NCI-H345 (cell line): ENCODE measurements at regions not wholly inside any gene's neighbourhood (a gene's known extent, or its start where the extent isn't known, plus 50 kb on each side); places are given as distances from the start of the nearest gene placed in this dataset.
"Not testable (repeated sequence)": the region's sequence is repeated elsewhere in the genome, so short reads cannot be mapped to it uniquely, and the experiment has no call there.

Source experiments
- DNase-seq: peaks from one replicate; lab custom pipeline; 2025; lab: John Stamatoyannopoulos, UW

GRCh38 chr16:86231996-86232350, 278.4 kb upstream of the FOXF1 start:
- DNase-seq, result no peak

GRCh38 chr16:86232496-86232895, 277.8 kb upstream of the FOXF1 start:
- DNase-seq, result no peak

DNA sequence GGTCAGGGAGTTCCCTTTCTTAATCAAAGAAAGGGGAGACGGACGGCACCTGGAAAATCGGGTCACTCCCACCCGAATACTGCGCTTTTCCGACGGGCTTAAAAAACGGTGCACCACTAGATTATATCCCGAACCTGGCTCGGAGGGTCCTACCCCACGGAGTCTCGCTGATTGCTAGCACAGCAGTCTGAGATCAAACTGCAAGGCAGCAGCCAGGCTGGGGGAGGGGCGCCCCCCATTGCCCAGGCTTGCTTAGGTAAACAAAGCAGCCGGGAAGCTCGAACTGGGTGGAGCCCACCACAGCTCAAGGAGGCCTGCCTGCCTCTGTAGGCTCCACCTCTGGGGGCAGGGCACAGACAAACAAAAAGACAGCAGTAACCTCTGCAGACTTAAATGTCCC, 276.8 kb upstream of the FOXF1 start:
- DNase-seq, result not testable (repeated sequence)

- DNase-seq, result no peak
These were observed 270.9 kb upstream of the FOXF1 start for GRCh38 chr16:86239381-86239780.

DNA sequence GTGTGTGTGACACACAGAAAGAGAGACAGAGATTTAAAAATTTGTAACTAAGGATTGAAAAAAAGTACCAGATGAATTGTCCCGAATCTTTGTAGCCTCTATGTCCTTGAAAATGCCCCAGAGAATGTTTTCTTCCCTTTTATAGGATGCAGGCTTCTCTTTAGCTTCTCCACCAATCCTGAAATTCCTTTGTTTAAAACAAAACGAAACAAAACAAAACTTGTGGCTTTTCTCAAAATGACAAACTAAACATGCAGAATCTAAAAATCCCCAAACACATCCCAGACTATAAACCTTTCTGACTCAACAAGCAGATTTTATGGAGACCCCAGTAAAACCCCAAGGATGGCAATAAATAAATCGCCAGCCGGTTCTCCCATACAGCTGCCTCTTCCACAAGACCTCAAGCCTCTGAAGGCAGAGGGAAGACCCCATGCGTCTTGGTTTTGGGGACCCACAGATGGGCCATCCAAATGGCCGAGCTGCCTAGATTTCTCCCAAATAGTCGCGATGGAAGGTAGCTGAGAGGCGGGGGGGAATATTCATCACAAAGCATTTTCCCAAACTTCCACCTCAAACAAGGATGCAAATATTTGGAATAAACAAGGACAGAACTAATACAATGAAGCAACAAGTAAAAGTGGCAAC, 269.5 kb upstream of the FOXF1 start:
- DNase-seq, result no peak

- no peak for DNase-seq
These were observed 268.6 kb upstream of the FOXF1 start for GRCh38 chr16:86241681-86242080.

DNA sequence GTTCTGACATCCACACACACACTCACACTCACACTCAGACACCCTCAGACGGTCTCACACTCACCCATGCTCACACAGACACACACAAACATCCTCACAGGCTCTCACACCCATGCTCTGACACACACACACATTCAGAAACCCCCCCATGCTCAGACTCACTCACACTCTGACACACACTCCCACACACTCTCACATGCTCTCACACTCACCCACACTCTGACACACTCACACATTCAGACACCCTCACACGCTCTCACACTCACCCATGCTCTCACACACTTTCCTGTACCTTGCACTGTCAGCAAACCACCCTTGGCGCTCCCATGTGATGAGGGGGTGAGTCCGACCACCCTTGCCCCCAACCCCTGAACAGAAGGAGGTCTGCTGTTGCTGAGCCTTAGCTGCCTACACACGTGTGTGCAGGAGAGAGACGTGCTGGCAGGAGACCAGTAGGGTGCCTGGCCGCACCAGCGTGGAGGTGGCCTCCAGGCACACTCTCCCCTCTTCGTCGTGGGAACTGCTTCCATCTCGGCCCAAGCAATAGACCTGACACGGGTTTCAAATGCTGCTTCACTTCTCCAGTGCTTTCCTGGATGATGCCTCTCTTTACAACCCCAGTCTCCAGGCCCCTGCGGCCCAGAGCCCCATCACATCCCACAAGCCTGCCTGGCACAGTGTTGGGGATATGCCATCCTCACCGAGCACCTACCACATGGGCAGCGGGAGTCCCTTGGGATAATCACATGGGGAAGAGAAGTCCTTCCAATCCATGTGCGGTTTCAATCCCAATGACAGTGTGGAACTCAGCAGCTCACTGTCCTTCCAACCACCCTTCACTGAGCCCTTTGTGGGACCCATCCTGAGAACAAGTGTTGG, 267.8 kb upstream of the FOXF1 start:
- DNase-seq, result no peak

DNA sequence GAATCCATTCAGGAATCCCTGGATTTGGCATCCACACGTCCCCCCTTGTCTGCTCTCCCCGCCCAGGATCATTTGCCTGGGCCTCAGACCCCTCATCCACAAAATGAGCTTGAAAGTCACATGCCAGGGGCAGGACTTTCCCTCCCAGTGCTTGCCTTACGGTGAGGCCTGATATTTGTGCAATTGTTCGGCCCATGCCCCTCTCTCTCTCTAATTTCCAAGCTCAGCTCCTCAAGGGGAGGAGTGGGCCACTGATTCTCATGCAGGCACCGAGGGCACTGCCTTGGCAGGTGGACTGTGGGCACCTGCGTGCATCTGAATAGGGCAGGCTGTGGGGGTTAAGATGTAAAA, 267.2 kb upstream of the FOXF1 start:
- DNase-seq, result no peak

DNA sequence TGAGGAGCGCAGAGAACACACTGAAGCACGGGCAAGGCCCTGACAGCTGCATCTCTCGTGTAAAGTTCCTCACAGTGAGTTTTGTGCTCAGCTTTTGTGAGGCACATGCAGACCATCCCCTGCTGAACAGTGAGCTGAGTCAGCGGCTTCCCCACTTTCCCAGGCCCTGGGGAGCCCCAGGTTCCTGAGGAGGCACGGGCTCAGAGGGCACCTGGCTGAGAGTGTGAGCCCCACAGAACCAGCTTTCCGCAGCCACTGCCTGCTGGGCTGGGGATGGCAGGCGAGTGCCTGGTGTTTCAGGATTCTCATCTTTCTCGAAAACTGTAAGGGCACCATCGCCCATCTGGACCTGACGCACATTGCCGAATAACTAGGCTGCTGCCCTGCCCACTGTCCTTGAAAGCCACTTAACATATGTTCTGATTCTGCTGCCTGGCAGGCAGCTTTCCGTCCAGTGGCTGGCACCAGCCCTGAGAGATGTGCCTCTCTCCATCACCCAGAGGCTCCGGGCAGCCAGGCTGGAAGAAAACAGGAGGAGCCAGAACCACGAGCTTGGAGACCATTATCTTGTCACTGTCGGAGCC, 266.7 kb upstream of the FOXF1 start:
- no peak for DNase-seq

DNA sequence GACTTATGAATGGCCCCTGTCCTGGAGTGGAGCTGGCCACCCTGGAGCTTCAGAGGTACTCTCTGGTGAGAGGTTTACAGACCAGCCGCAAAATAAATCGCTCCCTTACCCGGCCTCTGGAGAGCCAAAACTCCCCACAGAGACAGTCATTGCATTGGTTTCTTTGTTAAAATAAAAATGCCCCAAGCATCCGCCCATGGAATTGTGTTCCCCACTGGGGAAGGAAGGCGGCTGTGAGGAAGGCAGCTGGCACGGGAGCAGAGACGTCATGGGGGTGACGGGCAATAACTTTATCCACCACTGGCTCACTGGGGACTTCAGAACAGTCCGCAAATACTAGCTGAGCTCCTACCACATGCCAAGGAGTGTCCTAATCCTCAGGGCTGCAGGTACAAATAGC, 266.2 kb upstream of the FOXF1 start:
- DNase-seq, result no peak

DNA sequence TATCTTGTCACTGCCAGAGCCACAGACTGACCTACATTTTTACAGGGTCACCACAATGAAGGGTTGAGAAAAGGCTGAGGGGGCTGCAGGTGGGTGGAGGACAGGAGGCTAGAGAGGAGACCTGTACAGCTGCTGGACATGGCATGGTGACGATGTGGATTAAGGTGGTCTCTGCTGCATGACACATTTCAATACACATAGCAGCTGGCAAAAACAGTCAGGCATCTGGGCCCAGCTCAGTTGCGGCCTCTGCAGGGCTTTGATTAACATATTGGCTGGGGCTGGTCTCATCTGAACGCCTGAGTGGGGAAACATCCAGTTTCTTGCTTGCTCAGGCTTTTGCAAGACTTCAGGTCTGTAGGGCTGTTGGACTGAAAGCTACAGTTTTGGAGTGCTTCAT, 265.4 kb upstream of the FOXF1 start:
- no peak for DNase-seq

- no peak for DNase-seq
These were observed 265.0 kb upstream of the FOXF1 start for GRCh38 chr16:86245351-86245750.

DNA sequence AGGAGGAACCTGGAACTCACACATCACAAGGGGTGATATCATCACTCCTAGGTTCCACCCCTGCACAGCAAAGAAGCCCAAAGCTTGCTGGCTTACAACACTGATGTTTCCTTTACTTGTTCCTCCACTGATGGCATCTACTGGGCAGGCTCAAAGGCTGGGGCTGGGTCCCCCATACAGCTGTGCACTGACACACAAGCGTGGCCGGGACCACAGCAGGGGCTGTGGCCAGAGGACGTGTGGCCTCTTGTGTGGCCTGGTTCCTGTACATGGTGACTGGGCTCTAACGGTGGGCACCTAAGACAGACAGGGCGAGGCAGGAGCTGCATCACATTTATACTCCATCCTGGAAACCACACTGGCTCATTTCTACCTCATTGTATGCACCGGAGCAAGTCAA, 264.4 kb upstream of the FOXF1 start:
- DNase-seq, result no peak

DNA sequence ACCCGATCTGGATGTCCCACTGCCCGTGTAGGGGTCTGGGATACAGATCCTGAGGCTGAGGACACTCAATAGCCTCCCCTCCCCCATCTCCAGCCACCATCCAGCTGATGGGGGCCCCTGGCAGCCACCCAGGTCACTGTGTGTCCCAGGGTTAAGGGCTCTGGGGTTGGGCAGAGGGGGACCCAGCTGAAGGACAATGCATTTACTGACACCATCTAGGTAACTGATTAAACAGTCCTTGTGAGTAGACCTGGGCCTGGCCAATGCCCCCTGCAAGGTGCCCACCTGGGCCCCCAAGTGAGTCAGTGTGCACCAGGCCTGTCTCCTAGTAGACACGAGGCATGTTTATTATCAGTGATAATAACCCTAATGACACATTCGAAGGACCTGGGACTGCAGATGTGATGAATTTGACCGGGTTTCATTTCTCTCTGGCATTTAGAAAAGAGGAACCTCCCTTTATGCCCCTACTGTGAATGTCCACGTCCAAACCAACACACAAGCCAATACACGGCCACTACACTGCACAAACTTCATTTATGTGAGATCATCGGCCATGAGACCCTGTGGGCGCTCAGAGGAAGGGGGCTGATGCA, 261.9 kb upstream of the FOXF1 start:
- DNase-seq, result no peak

GRCh38 chr16:86249631-86250030, 260.7 kb upstream of the FOXF1 start:
- no peak for DNase-seq

DNA sequence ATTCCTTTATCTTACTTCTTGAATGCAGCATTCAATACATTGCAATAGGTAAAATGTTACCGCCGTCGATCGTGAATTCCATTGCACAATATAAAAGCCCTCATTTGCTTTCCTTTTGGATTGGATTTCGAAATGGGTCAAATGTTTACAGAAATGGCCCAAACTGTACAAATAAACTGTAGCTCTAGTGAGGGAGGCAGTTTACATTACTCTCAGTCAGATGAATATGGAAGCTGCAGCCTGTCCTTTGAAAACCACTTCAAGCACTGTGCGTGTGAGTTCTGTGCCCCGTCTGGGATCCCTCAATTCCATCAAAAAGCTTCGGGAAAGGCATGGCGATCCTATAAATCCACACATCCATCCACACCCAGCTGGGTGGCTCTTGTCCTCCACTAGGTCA, 258.6 kb upstream of the FOXF1 start:
- DNase-seq, result no peak

DNA sequence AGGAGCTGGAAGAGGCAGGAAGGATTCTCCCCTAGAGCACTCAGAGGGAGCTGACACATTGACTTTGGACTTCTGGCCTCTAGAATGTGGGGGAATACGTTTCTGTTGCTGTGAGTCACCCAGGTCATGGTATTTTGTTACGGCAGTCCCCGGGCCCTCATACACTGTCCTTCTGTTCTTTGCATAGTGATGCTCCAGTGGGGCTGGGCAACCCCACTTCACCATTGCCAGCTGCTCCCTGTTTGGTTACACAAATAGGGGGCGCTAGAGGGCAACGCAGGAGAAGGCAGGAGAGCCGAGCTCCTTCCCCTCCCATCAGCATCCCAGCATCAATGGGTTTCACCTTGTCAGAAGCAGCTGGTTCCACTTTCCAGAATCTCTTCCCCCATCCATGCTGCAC, 257.7 kb upstream of the FOXF1 start:
- DNase-seq, result no peak

DNA sequence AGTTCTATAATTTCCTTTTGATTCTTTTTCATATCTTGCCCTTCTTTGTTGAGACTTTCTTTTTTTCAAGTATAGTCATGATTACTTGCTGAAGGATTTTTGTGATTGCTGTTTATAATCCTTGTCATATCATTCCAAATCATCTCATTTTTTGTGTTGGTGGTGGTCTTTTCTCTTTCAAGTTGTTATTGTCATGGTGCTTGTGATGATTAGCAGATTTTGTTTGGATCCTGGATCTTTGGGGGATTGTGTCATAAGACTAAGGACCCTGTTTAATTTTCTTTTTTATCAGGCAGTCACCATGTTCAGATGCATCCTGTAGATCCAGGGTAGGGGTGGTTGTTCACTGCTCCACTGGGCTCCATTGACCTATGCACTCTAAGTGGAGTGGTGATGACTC, 254.4 kb upstream of the FOXF1 start:
- no peak for DNase-seq

DNA sequence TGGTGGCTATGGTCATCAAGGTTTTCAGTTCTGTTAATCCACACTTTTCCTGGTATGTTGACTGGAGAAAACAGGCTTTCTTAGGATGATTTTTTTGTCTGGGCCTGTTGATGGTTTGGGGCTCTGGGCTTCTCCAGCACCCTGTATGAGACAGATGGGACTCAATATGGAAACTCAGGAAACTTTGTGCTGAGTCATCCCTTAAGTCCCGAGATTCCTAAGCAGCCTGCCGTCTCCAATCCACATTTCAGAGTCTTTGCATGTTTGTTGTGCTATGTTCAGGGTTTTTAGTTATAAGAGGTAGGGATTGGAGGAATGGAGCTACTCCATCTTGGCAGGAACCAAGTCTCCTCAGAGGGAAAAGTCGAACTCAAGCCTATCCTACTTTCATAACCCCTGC, 253.3 kb upstream of the FOXF1 start:
- DNase-seq, result no peak

GRCh38 chr16:86257546-86257945, 252.8 kb upstream of the FOXF1 start:
- DNase-seq, result no peak

DNA sequence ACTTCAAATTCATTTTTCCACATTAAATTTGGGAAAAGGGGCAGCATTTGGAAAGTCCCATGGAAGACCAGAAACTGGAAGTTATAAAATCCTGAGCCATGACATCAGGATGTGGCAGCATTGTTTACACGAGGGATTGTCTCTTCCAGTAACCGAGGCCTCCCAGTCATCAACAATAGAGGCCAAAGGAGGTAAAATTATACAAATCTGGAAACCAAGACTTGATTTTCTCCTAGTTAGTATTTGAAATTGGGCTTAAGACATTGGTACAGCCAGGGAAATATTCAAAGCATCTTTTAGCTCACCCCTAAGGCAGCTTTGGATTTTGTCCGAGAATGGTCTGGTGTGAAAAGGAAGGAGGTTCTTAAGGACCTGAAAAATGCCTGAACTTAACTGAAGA, 251.6 kb upstream of the FOXF1 start:
- no peak for DNase-seq

DNA sequence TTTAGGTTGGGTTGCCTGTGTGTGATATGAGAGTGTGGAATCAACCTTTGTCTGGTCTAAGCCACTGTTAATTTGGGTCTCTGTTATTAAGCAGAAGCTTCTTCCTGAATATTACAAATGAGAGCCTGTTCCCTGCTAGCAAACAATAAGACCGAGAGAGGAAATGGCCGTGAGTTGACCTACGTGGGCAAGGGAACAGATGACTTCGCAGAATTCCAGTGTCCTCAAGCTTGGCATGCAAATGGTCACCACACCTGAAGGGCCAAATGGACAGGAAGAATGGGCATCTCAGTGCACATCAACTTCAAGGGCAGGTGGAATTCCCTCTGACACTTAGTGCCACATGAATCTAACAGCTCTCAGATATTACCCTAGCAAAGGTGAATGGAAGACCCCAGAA, 250.8 kb upstream of the FOXF1 start:
- DNase-seq, result no peak

DNA sequence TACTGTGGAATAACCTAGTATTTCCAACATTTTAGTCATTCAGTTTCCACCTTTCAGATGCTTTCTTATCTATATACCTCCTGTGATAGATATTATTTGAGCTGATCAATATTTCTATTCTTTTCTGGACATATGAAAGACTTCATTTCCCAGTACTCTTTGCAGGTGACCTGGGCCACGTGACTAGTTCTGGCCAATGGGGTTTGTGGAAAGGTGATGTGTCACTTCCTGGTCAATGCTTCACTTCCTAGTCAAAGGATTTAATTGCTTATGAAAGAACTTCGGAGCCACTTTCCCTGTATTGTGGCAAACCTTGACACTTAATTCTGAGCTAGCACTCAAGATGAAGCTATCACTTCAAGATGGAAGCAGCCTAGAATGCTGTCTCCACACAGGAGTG, 248.9 kb upstream of the FOXF1 start:
- no peak for DNase-seq
